OCI-LY3 (cell line): ENCODE measurements at regions not wholly inside any gene's neighbourhood (a gene's known extent, or its start where the extent isn't known, plus 50 kb on each side); places are given as distances from the start of the nearest gene placed in this dataset.

Experiments used
- EZH2phosphoT487 ChIP-seq: fragments of 200-600 bp; shearing (Covaris generic); IDR thresholded peaks from 2 replicates; pipeline ENCODE4 v1.6.1; 2018; ENCODE audit warnings: antibody characterized with exemption, mixed run types, low read depth
- TF ChIP-seq, protein P1 (sequence below): fragments of 200-600, 300-600 bp; sonication (generic); IDR thresholded peaks from 2 replicates; pipeline ENCODE4 v1.5.1; 2014; ENCODE audit warnings: antibody characterized with exemption, low read length, low read depth

DNA sequence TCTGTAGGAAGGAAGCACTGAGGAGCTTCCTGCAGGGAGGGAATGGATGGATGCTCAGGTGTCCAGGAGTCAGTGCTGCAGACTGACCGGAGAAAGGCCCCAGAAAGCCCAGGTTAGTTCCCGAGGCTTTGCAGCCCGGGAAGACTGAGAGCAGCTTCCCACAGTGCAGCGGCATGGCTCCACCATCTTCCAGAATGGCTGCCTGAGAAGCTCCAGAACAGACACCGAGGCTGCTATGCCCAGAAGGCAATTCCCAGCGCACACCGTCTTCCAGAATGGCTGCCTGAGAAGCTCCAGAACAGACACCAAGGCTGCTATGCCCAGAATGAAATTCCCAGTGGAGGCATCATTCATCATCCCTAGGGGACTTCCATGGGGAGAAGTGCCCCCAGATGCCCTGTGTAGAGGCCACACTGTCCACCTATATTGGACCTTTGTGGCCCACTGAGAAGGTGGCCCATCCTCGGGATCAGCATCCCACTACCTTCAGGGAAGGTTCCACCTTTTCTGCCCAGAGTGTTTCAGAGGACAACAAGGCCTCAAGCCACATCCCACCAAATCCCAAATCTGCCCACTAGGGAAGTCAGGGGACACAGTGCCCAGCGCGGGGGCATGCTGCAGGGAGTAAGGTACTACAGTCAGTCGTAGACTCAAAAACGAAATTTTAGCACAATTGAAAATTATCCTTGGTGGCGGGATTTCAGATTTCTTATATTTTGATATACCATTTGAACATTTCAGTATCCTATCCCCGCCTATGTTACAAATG is 80.5 kb downstream of the KCNF1 start:
- TF ChIP-seq, protein P1, sequence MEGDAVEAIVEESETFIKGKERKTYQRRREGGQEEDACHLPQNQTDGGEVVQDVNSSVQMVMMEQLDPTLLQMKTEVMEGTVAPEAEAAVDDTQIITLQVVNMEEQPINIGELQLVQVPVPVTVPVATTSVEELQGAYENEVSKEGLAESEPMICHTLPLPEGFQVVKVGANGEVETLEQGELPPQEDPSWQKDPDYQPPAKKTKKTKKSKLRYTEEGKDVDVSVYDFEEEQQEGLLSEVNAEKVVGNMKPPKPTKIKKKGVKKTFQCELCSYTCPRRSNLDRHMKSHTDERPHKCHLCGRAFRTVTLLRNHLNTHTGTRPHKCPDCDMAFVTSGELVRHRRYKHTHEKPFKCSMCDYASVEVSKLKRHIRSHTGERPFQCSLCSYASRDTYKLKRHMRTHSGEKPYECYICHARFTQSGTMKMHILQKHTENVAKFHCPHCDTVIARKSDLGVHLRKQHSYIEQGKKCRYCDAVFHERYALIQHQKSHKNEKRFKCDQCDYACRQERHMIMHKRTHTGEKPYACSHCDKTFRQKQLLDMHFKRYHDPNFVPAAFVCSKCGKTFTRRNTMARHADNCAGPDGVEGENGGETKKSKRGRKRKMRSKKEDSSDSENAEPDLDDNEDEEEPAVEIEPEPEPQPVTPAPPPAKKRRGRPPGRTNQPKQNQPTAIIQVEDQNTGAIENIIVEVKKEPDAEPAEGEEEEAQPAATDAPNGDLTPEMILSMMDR = no peak
- TF ChIP-seq EZH2phosphoT487 = no peak
